Epithelial cell of proximal tubule (primary cell): ENCODE measurements at regions not wholly inside any gene's neighbourhood (a gene's known extent, or its start where the extent isn't known, plus 50 kb on each side); places are given as distances from the start of the nearest gene placed in this dataset.

ENCODE experiments used
- DNase-seq: peaks from one replicate; pipeline ENCODE4 v3.0.0-alpha.2; 2011; ENCODE audit warnings: low read depth
- H3K4me3 ChIP-seq: 2 replicates; pipeline ENCODE4 v1.5.1; 2011; ENCODE audit warnings: low read depth, mild to moderate bottlenecking, low read length
- TF ChIP-seq, protein P1 (sequence below): conservative IDR thresholded peaks from 2 replicates; pipeline ENCODE4 v1.5.1; 2012; ENCODE audit warnings: low read depth, mild to moderate bottlenecking, low read length

DNA sequence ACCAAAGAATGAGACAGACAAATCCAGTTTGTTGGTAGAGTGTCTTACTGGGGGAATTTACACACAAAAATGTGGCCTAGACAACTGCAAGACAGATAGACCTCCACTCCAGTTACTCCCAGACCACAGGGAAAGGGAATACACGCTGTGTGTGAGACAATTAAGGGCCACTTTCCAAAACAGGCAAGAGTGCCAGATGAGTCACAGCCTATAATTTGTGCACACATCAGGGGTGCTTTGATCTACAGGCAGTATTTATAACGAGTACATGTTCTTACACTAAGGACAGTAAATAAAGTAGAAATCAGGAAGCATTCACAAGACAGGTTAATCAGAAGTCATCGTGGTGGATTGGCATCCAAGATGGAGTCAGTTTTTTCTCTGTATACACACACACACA lies 114.8 kb downstream of the ZNF622 start:
- no peak overlapping the region for H3K4me3 ChIP-seq
- TF ChIP-seq, protein P1, sequence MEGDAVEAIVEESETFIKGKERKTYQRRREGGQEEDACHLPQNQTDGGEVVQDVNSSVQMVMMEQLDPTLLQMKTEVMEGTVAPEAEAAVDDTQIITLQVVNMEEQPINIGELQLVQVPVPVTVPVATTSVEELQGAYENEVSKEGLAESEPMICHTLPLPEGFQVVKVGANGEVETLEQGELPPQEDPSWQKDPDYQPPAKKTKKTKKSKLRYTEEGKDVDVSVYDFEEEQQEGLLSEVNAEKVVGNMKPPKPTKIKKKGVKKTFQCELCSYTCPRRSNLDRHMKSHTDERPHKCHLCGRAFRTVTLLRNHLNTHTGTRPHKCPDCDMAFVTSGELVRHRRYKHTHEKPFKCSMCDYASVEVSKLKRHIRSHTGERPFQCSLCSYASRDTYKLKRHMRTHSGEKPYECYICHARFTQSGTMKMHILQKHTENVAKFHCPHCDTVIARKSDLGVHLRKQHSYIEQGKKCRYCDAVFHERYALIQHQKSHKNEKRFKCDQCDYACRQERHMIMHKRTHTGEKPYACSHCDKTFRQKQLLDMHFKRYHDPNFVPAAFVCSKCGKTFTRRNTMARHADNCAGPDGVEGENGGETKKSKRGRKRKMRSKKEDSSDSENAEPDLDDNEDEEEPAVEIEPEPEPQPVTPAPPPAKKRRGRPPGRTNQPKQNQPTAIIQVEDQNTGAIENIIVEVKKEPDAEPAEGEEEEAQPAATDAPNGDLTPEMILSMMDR: no peak
- no peak for DNase-seq

DNA sequence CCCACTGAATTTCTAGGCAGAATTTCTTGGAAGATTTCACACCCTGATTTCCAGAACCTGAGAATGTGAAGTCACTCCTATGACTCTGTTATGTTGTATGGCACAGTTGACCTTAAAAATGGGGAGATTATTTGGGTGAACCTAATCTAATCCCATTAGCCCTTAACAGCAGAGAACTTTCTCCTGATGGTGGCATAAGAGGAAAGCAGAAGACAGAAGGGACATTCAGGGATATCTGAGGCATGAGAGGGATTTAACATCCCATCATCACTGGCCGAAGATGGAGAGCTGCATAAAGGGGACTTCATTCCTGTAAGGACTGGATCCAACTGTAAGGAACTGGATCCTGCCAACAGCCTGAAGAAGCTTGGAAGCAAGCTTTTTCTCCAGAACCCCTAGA lies 119.2 kb downstream of the ZNF622 start:
- TF ChIP-seq, protein P1: no peak
- no peak overlapping the region for H3K4me3 ChIP-seq

DNA sequence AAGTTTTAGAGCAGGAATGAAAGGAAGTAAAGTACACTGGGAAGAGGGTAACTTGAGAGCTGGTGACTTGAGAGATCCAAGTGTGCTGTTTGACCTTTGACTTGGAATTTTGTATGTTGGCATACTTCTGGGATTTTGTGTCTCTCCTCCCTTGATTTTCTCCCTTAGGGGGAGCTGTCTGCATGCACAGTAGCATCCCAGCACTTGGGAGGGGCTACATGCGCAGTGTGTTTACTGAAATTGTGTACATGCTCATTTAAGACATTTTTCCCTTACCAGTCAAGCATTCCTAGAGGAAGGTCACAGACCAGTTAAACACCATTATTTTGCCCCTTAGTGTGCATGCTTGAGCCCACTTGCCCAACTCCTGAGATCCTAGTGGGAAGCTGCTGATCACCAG lies 120.1 kb downstream of the ZNF622 start:
- TF ChIP-seq, protein P1: peak; percentile 24
- DNase-seq: no peak
- no peak overlapping the region for H3K4me3 ChIP-seq

More for the DNA sequence above, 119.2 kb downstream of the ZNF622 start:
- no peak for DNase-seq

- DNase-seq: no peak
- H3K4me3 ChIP-seq: no peak overlapping the region
- TF ChIP-seq, protein P1: no peak
These were observed 139.5 kb downstream of the ZNF622 start for GRCh38 chr5:16326137-16326536.

DNA sequence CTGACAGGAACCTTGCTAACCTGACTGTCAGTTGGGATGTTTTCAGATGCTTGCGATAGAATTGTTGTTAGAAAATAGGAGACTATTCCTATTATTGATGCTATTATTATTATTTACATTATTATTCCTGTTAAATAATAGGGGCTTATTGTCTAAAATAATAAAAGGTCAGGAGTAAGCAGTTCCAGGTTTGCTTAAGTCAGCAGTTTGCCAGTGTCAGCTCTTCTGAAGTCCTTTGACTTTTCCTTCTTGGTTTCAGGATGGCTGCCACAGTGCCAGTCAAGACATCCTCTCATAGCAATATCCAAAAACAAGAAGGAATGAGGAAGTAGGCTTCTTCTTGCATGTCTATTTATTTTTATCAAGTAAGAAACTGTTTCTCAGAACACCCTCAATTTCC lies 141.7 kb upstream of the MARCHF11 start:
- no peak for DNase-seq
- H3K4me3 ChIP-seq: no peak overlapping the region
- TF ChIP-seq, protein P1: no peak

DNA sequence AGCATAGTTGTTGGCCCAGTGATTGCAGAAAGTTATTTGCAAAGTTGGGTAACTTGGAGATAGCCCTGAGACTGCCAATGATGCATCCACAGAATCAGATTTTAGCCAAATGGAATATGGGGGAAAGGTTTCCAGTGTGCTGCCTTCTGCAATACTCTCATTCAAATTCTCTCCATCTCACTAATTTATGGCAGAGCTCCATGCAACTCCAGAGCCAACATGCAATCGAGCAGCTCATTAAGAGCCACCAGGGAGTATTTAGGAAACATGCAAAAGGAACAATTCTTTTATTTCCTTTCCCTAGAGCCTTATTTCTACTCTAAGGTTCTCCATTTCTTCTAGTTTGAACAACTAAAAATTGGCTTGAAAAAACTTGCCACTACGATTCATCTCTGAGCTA lies 135.9 kb upstream of the MARCHF11 start:
- TF ChIP-seq, protein P1: no peak
- H3K4me3 ChIP-seq: no peak overlapping the region
- no peak for DNase-seq

- TF ChIP-seq, protein P1: no peak
- no peak for DNase-seq
- no peak overlapping the region for H3K4me3 ChIP-seq
These were observed 134.2 kb upstream of the MARCHF11 start for GRCh38 chr5:16313761-16314160.
